HG03280 (cell line): ENCODE measurements at regions not wholly inside any gene's neighbourhood (a gene's known extent, or its start where the extent isn't known, plus 50 kb on each side); places are given as distances from the start of the nearest gene placed in this dataset.
A peak's percentile ranks its signal among the peaks of the same experiment; 100 is the strongest.
"Not testable (repeated sequence)": the region's sequence is repeated elsewhere in the genome, so short reads cannot be mapped to it uniquely, and the experiment has no call there.

ENCODE experiments used
- ATAC-seq: cut with Tn5 transposase; IDR thresholded peaks from one replicate; pipeline ENCODE4 v1.9.1; 2021; ENCODE audit warnings: mild to moderate bottlenecking, moderate library complexity; ENCODE audit not compliant: unreplicated experiment

GRCh38 chrX:136975684-136976470 lies 57.9 kb downstream of the GPR101 start:
- ATAC-seq = no peak

GRCh38 chrX:136967966-136968365 lies 65.8 kb downstream of the GPR101 start:
- no peak for ATAC-seq

- no peak for ATAC-seq
These were observed 69.8 kb downstream of the GPR101 start for GRCh38 chrX:136963973-136964372.

GRCh38 chrX:136961594-136962135 lies 72.1 kb downstream of the GPR101 start:
- no peak for ATAC-seq

GRCh38 chrX:136954930-136955329 lies 74.4 kb upstream of the RBMX start:
- ATAC-seq = no peak

- peak; percentile 99 for ATAC-seq
These were observed 73.6 kb upstream of the RBMX start for GRCh38 chrX:136953867-136954787.

GRCh38 chrX:136950211-136950610 lies 69.7 kb upstream of the RBMX start:
- ATAC-seq = no peak

- ATAC-seq = no peak
These were observed 61.1 kb upstream of the RBMX start for GRCh38 chrX:136941396-136942337.

GRCh38 chrX:136936183-136936549 lies 55.6 kb upstream of the RBMX start:
- no peak for ATAC-seq

GRCh38 chrX:136935533-136936182 lies 55.1 kb upstream of the RBMX start:
- peak; percentile 47 for ATAC-seq

GRCh38 chrX:136934652-136935051 lies 54.1 kb upstream of the RBMX start:
- not testable (repeated sequence) for ATAC-seq

- no peak for ATAC-seq
These were observed 53.2 kb upstream of the RBMX start for GRCh38 chrX:136933611-136934145.

GRCh38 chrX:136931661-136932060 lies 51.1 kb upstream of the RBMX start:
- ATAC-seq = no peak
